Bronchial epithelial cell (primary cell): ENCODE measurements at regions not wholly inside any gene's neighbourhood (a gene's known extent, or its start where the extent isn't known, plus 50 kb on each side); places are given as distances from the start of the nearest gene placed in this dataset.

Source experiments
- DNase-seq: peaks from one replicate; pipeline ENCODE4 v3.0.0-alpha.2; 2010; ENCODE audit warnings: low read depth
- FAIRE-seq: peaks from 2 replicates; lab custom pipeline; 2011; peaks lifted over from hg19 to GRCh38; lab: Jason Lieb, UNC
- H3K27me3 ChIP-seq: 2 replicates; pipeline ENCODE4 v1.5.1; 2011; ENCODE audit warnings: low read length; ENCODE audit not compliant: control insufficient read depth, insufficient read depth
- H3K36me3 ChIP-seq: 2 replicates; pipeline ENCODE4 v1.5.1; 2011; ENCODE audit warnings: low read length; ENCODE audit not compliant: control insufficient read depth, insufficient read depth
- H3K4me3 ChIP-seq: 2 replicates; pipeline ENCODE4 v1.5.1; 2011; ENCODE audit warnings: mild to moderate bottlenecking, low read depth, low read length, control low read depth
- TF ChIP-seq, protein P1 (sequence below): IDR thresholded peaks from 2 replicates; pipeline ENCODE4 v1.5.1; 2011; ENCODE audit warnings: mild to moderate bottlenecking, moderate library complexity, low read length, control low read depth, inconsistent platforms; ENCODE audit not compliant: insufficient read depth, severe bottlenecking

- no peak for FAIRE-seq
- TF ChIP-seq, protein P1, sequence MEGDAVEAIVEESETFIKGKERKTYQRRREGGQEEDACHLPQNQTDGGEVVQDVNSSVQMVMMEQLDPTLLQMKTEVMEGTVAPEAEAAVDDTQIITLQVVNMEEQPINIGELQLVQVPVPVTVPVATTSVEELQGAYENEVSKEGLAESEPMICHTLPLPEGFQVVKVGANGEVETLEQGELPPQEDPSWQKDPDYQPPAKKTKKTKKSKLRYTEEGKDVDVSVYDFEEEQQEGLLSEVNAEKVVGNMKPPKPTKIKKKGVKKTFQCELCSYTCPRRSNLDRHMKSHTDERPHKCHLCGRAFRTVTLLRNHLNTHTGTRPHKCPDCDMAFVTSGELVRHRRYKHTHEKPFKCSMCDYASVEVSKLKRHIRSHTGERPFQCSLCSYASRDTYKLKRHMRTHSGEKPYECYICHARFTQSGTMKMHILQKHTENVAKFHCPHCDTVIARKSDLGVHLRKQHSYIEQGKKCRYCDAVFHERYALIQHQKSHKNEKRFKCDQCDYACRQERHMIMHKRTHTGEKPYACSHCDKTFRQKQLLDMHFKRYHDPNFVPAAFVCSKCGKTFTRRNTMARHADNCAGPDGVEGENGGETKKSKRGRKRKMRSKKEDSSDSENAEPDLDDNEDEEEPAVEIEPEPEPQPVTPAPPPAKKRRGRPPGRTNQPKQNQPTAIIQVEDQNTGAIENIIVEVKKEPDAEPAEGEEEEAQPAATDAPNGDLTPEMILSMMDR: no peak
These were observed 322.1 kb upstream of the RGS6 start for GRCh38 chr14:71610149-71610548.

GRCh38 chr14:71610797-71611196 lies 321.4 kb upstream of the RGS6 start:
- TF ChIP-seq, protein P1: no peak

More at GRCh38 chr14:71610149-71610548, 322.1 kb upstream of the RGS6 start:
- Histone ChIP-seq H3K4me3 (no peak overlapping the region), H3K27me3 (no peaks in the 10 kb centered on the region), H3K36me3 (no peaks in the 10 kb centered on the region)
- DNase-seq: no peak

GRCh38 chr14:71613168-71613567 lies 319.1 kb upstream of the RGS6 start:
- no peak for FAIRE-seq

More at GRCh38 chr14:71610797-71611196, 321.4 kb upstream of the RGS6 start:
- Histone ChIP-seq H3K4me3 (no peak overlapping the region), H3K27me3 (no peaks in the 10 kb centered on the region), H3K36me3 (no peaks in the 10 kb centered on the region)
- DNase-seq: no peak
- FAIRE-seq: no peak

DNA sequence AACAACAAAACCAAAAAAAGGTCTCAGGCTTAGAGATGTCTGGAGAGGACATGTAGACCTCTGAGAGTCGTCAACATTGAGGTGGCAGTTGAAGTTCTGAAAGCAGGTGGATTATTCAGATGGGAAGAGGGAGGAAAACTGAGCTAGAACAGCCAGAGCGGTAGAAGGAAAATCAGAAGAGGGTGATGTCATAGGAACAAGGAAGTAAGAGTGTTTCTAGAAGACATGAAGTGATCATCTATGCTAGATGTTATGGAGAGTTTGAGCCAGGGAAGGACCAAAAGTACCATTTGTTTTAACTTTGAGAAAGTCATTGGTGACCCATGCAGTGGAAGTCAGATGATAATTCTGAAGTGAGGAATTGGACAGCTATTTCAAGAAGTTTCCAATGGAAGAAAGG lies 316.2 kb upstream of the RGS6 start:
- H3K36me3 ChIP-seq: peaks cover 2% of the 10 kb centered on the region
- no peak overlapping the region for H3K4me3 ChIP-seq
- no peaks in the 10 kb centered on the region for H3K27me3 ChIP-seq
- DNase-seq: no peak
- TF ChIP-seq, protein P1: no peak
- FAIRE-seq: no peak

More at GRCh38 chr14:71613168-71613567, 319.1 kb upstream of the RGS6 start:
- DNase-seq: no peak
- Histone ChIP-seq H3K4me3 (no peak overlapping the region), H3K36me3 (peaks cover 2% of the 10 kb centered on the region), H3K27me3 (no peaks in the 10 kb centered on the region)
- TF ChIP-seq, protein P1: no peak

DNA sequence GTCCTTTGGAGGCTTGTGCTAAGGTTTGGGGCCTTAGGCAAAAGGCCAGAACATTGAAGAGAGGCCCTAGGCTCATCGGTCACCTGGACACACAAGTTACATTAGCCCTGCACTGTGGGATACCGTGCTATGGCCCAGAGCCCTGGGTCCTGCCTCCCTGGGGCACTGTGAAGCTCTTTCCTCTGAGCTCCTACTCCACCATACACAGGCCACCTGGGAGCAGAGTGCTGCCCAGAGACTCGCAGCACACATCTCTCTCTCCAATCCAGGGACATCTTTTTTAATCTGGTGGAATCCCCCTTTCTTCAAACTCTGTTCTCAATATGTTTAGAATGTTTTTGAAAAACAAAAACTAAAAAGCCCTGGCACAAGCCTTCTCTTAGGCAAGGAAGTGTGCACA lies 314.2 kb upstream of the RGS6 start:
- DNase-seq (no peak), FAIRE-seq (no peak)
- TF ChIP-seq, protein P1: no peak
- Histone ChIP-seq H3K27me3 (no peaks in the 10 kb centered on the region), H3K36me3 (peaks cover 4% of the 10 kb centered on the region), H3K4me3 (no peak overlapping the region)

DNA sequence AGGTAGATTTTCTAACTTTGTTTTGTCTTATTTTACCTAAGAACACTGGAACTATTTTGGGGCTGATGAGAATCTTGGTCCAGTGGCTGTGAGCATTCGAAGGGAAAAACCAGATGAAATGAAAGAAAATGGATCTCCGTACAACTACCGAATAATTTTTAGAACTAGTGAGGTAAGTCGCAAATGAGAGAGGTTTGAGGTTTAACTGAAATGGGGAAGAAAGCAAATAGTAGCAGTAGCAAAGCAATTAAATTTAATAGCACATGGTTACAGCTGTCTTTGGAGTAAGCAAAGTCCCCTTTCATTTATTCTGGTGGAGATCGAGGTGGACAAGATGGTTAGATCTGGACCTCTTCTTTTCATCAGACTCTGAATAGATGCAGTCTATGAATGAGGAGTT lies 313.5 kb upstream of the RGS6 start:
- H3K4me3 ChIP-seq: no peak overlapping the region
- FAIRE-seq (no peak), DNase-seq (no peak)
- H3K36me3 ChIP-seq: peaks cover 4% of the 10 kb centered on the region
- H3K27me3 ChIP-seq: no peaks in the 10 kb centered on the region
- TF ChIP-seq, protein P1: no peak
